ENCODE measurements at regions not wholly inside any gene's neighbourhood (a gene's known extent, or its start where the extent isn't known, plus 50 kb on each side); places are given as distances from the start of the nearest gene placed in this dataset.
A peak's percentile ranks its signal among the peaks of the same experiment; 100 is the strongest.

DNA sequence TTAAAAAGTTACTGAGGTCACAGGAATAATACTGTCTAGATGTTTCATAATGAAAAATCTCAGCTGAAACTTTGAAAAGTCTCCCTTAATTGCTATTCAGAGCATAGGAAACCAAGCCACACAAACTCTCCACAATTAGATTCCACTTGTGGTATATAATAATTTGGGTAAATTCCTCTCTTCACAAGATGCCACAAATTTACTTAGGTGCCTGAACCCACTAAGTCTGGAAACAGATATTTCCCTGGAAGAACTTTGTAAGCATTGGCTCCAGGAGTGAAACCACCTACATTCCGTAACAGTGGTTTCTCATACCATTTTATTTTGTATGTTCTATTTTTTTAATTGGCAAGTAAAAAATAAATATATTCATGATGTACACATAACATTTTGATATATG is 493.4 kb downstream of the SEMA3D start:
- TF ChIP-seq EZH2phosphoT487 (IDR thresholded peaks at IDR 0.05; ENCODE audit: borderline replicate concordance, low read length), result no peak
- no peak for TF ChIP-seq EZH2 (IDR thresholded peaks at IDR 0.05; ENCODE audit: low read length, unreplicated experiment)
- TF ChIP-seq, protein P1, sequence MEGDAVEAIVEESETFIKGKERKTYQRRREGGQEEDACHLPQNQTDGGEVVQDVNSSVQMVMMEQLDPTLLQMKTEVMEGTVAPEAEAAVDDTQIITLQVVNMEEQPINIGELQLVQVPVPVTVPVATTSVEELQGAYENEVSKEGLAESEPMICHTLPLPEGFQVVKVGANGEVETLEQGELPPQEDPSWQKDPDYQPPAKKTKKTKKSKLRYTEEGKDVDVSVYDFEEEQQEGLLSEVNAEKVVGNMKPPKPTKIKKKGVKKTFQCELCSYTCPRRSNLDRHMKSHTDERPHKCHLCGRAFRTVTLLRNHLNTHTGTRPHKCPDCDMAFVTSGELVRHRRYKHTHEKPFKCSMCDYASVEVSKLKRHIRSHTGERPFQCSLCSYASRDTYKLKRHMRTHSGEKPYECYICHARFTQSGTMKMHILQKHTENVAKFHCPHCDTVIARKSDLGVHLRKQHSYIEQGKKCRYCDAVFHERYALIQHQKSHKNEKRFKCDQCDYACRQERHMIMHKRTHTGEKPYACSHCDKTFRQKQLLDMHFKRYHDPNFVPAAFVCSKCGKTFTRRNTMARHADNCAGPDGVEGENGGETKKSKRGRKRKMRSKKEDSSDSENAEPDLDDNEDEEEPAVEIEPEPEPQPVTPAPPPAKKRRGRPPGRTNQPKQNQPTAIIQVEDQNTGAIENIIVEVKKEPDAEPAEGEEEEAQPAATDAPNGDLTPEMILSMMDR (conservative IDR thresholded peaks at IDR 0.05; ENCODE audit: low read depth, low read length), result no peak
- Histone ChIP-seq H3K27me3 (ENCODE audit: low read length) (no peaks in the 10 kb centered on the region), H2AFZ (ENCODE audit: low read length) (no peak overlapping the region), H3K79me2 (ENCODE audit: low read length) (no peaks in the 10 kb centered on the region), H3K27ac (ENCODE audit: low read length) (no peak overlapping the region), H3K4me1 (ENCODE audit: insufficient read depth, low read length) (no peaks in the 10 kb centered on the region), H3K9me3 (ENCODE audit: low read length) (no peaks in the 10 kb centered on the region), H3K36me3 (ENCODE audit: low read depth, low read length) (no peaks in the 10 kb centered on the region), H3K4me3 (ENCODE audit: low read length) (no peak overlapping the region), H3K9ac (ENCODE audit: low read length) (no peak overlapping the region), H3K9me2 (replicated peaks; ENCODE audit: low read length) (no peaks in the 10 kb centered on the region), H4K20me1 (ENCODE audit: low read length) (no peaks in the 10 kb centered on the region), H3K4me2 (ENCODE audit: low read length) (no peak overlapping the region), H3F3A (ENCODE audit: low read length, unreplicated experiment) (no peaks in the 10 kb centered on the region)
- ChIA-PET POLR2A (ENCODE audit: unreplicated experiment) (no interaction called here), CTCF (no interaction called here)
- no peak for ATAC-seq
- intact Hi-C loops (cut with micrococcal nuclease), result no loop called here
- DNase-seq, result no peak
- no TSS peak for BruUV-seq (replicated peaks)

DNA sequence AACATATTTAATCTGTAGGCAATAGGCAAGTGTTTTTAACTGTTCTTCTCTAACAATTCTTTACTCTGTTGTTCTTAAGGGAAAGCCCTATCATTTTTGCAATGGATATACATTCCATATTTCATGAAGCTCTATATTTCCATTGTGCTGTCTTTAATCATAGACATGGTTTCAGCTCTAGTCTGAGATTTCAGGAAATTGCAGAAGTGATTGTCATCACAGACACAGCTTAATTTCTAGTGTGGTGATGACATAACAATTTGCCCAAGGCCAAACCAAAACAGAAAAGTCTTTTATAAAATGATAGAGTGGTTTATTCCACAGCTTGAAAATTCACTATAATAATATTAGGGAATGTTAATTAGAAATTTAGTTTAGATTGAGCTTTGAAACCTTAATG is 494.1 kb upstream of the SEMA3A start:
- ATAC-seq (no peak), DNase-seq (peak; percentile 15)
- TF ChIP-seq EZH2phosphoT487 (IDR thresholded peaks at IDR 0.05; ENCODE audit: borderline replicate concordance, low read length), result no peak
- TF ChIP-seq EZH2 (IDR thresholded peaks at IDR 0.05; ENCODE audit: low read length, unreplicated experiment), result no peak
- TF ChIP-seq, protein P1 (conservative IDR thresholded peaks at IDR 0.05; ENCODE audit: low read depth, low read length), result no peak
- ChIA-PET CTCF (no interaction called here), POLR2A (ENCODE audit: unreplicated experiment) (no interaction called here)
- intact Hi-C loops (cut with micrococcal nuclease), result no loop called here
- H3K27me3 ChIP-seq (ENCODE audit: low read length), result no peaks in the 10 kb centered on the region
- H3K4me3 ChIP-seq (ENCODE audit: low read length), result no peak overlapping the region
- no peaks in the 10 kb centered on the region for H3K36me3 ChIP-seq (ENCODE audit: low read depth, low read length)
- H3F3A ChIP-seq (ENCODE audit: low read length, unreplicated experiment), result no peaks in the 10 kb centered on the region
- H3K4me2 ChIP-seq (ENCODE audit: low read length), result no peak overlapping the region
- no peaks in the 10 kb centered on the region for H3K79me2 ChIP-seq (ENCODE audit: low read length)
- no peaks in the 10 kb centered on the region for H3K4me1 ChIP-seq (ENCODE audit: insufficient read depth, low read length)
- no TSS peak for BruUV-seq (replicated peaks)
- H3K9ac ChIP-seq (ENCODE audit: low read length), result no peak overlapping the region
- H2AFZ ChIP-seq (ENCODE audit: low read length), result no peak overlapping the region
- H3K9me3 ChIP-seq (ENCODE audit: low read length), result no peaks in the 10 kb centered on the region
- no peaks in the 10 kb centered on the region for H4K20me1 ChIP-seq (ENCODE audit: low read length)
- H3K27ac ChIP-seq (ENCODE audit: low read length), result no peak overlapping the region
- H3K9me2 ChIP-seq (replicated peaks; ENCODE audit: low read length), result no peaks in the 10 kb centered on the region

DNA sequence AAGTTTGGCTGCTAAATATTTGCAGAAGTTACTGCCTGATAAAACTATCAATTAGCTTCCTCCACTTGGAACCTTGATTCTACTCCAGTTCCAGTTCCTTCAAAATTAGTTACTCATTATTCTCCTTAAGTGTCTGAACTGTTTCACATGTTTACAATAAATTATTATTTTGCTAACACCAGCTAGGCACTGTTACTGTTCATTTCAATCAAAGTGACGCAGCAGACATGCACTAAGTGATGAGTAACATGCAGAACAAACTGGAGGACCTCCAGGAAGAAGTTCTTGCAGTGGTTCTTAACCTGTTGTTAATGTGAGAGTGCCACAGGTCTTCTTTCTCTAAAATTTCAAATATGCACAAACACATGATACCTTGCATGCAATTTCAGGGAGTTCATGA is 491.8 kb upstream of the SEMA3A start:
- no TSS peak for BruUV-seq (replicated peaks)
- H3K9me3 ChIP-seq (ENCODE audit: low read length), result no peaks in the 10 kb centered on the region
- no peak overlapping the region for H3K27ac ChIP-seq (ENCODE audit: low read length)
- DNase-seq, result no peak
- no peak overlapping the region for H3K9ac ChIP-seq (ENCODE audit: low read length)
- H3K27me3 ChIP-seq (ENCODE audit: low read length), result no peaks in the 10 kb centered on the region
- H3K4me1 ChIP-seq (ENCODE audit: insufficient read depth, low read length), result no peaks in the 10 kb centered on the region
- H3K4me2 ChIP-seq (ENCODE audit: low read length), result no peak overlapping the region
- no peaks in the 10 kb centered on the region for H3K9me2 ChIP-seq (replicated peaks; ENCODE audit: low read length)
- H3K4me3 ChIP-seq (ENCODE audit: low read length), result no peak overlapping the region
- intact Hi-C loops (cut with micrococcal nuclease), result no loop called here
- no peak for ATAC-seq
- POLR2A ChIA-PET (ENCODE audit: unreplicated experiment), result no interaction called here
- no peak overlapping the region for H2AFZ ChIP-seq (ENCODE audit: low read length)
- H3K79me2 ChIP-seq (ENCODE audit: low read length), result no peaks in the 10 kb centered on the region
- no peaks in the 10 kb centered on the region for H3K36me3 ChIP-seq (ENCODE audit: low read depth, low read length)
- no peaks in the 10 kb centered on the region for H4K20me1 ChIP-seq (ENCODE audit: low read length)
- CTCF ChIA-PET, result no interaction called here
- H3F3A ChIP-seq (ENCODE audit: low read length, unreplicated experiment), result no peaks in the 10 kb centered on the region
- no peak for TF ChIP-seq EZH2phosphoT487 (IDR thresholded peaks at IDR 0.05; ENCODE audit: borderline replicate concordance, low read length)
- TF ChIP-seq EZH2 (IDR thresholded peaks at IDR 0.05; ENCODE audit: low read length, unreplicated experiment), result no peak
- TF ChIP-seq, protein P1 (conservative IDR thresholded peaks at IDR 0.05; ENCODE audit: low read depth, low read length), result no peak

Data from PC-3 (cell line).